ENCODE measurements at regions not wholly inside any gene's neighbourhood (a gene's known extent, or its start where the extent isn't known, plus 50 kb on each side); places are given as distances from the start of the nearest gene placed in this dataset.

- Histone ChIP-seq H3K4me1 (ENCODE audit: control insufficient read depth, extremely low read depth, insufficient read depth, low read length) (no peaks in the 10 kb centered on the region), H3K27ac (ENCODE audit: control insufficient read depth, insufficient read depth, low read length) (no peak overlapping the region), H4K20me1 (ENCODE audit: control insufficient read depth, extremely low read depth, insufficient read depth, low read length) (no peaks in the 10 kb centered on the region), H3K79me2 (ENCODE audit: control insufficient read depth, insufficient read depth, low read length) (no peaks in the 10 kb centered on the region), H3K9me3 (ENCODE audit: control insufficient read depth, low read depth, low read length) (no peaks in the 10 kb centered on the region), H3K9me1 (ENCODE audit: control insufficient read depth, extremely low read depth, insufficient read depth, low read length) (no peaks in the 10 kb centered on the region), H3K9ac (ENCODE audit: control insufficient read depth, extremely low read depth, insufficient read depth, low read length) (no peak overlapping the region), H3K27me3 (ENCODE audit: control insufficient read depth, extremely low read depth, insufficient read depth, low read length) (no peaks in the 10 kb centered on the region), H3K36me3 (ENCODE audit: control insufficient read depth in 2 of 2, extremely low read depth in 1 of 2, insufficient read depth in 2 of 2, low read length in 2 of 2) (no peaks in the 10 kb centered on the region), H2AFZ (ENCODE audit: control insufficient read depth, low read length) (no peak overlapping the region), H3K4me2 (ENCODE audit: control insufficient read depth, extremely low read depth, insufficient read depth, low read depth, low read length) (no peak overlapping the region), H3K4me3 (ENCODE audit: control insufficient read depth in 2 of 3, extremely low read depth in 1 of 3, insufficient read depth in 2 of 3, low read depth in 1 of 3, low read length in 3 of 3) (no peak overlapping the region)
- TF ChIP-seq CTCF (optimal IDR thresholded peaks at IDR 0.05 in 1 of 3, IDR thresholded peaks at IDR 0.05 in 1 of 3, conservative IDR thresholded peaks at IDR 0.05 in 1 of 3; ENCODE audit: extremely low read depth in 1 of 3, insufficient read depth in 2 of 3, low read length in 3 of 3), result no peak
- no peak for TF ChIP-seq EZH2 (IDR thresholded peaks at IDR 0.05; ENCODE audit: low read length)
- FAIRE-seq (no peak), DNase-seq (ENCODE audit: low read depth, low spot score) (no peak)
- dilution Hi-C loops (cut with MboI; ENCODE audit: extremely low pct_ligation_motif_present, low sequenced_read_pairs), result no loop called here
Measured at GRCh38 chr4:110801591-110801990, 178.7 kb upstream of the PITX2 start.

GRCh38 chr4:110808351-110808878, 185.5 kb upstream of the PITX2 start:
- Histone ChIP-seq H3K27ac (ENCODE audit: control insufficient read depth, insufficient read depth, low read length) (no peak overlapping the region), H3K4me1 (ENCODE audit: control insufficient read depth, extremely low read depth, insufficient read depth, low read length) (no peaks in the 10 kb centered on the region), H3K9ac (ENCODE audit: control insufficient read depth, extremely low read depth, insufficient read depth, low read length) (no peak overlapping the region), H3K9me3 (ENCODE audit: control insufficient read depth, low read depth, low read length) (no peaks in the 10 kb centered on the region), H3K9me1 (ENCODE audit: control insufficient read depth, extremely low read depth, insufficient read depth, low read length) (no peaks in the 10 kb centered on the region), H3K4me2 (ENCODE audit: control insufficient read depth, extremely low read depth, insufficient read depth, low read depth, low read length) (no peak overlapping the region), H3K79me2 (ENCODE audit: control insufficient read depth, insufficient read depth, low read length) (no peaks in the 10 kb centered on the region), H3K4me3 (ENCODE audit: control insufficient read depth in 2 of 3, extremely low read depth in 1 of 3, insufficient read depth in 2 of 3, low read depth in 1 of 3, low read length in 3 of 3) (no peak overlapping the region), H3K27me3 (ENCODE audit: control insufficient read depth, extremely low read depth, insufficient read depth, low read length) (no peaks in the 10 kb centered on the region), H4K20me1 (ENCODE audit: control insufficient read depth, extremely low read depth, insufficient read depth, low read length) (no peaks in the 10 kb centered on the region), H2AFZ (ENCODE audit: control insufficient read depth, low read length) (no peak overlapping the region), H3K36me3 (ENCODE audit: control insufficient read depth in 2 of 2, extremely low read depth in 1 of 2, insufficient read depth in 2 of 2, low read length in 2 of 2) (no peaks in the 10 kb centered on the region)
- no peak for FAIRE-seq
- TF ChIP-seq EZH2 (IDR thresholded peaks at IDR 0.05; ENCODE audit: low read length), result no peak
- TF ChIP-seq CTCF (optimal IDR thresholded peaks at IDR 0.05 in 1 of 3, IDR thresholded peaks at IDR 0.05 in 1 of 3, conservative IDR thresholded peaks at IDR 0.05 in 1 of 3; ENCODE audit: extremely low read depth in 1 of 3, insufficient read depth in 2 of 3, low read length in 3 of 3), result no peak
- dilution Hi-C loops (cut with MboI; ENCODE audit: extremely low pct_ligation_motif_present, low sequenced_read_pairs), result no loop called here
- no peak for DNase-seq (ENCODE audit: low read depth, low spot score)

All from keratinocyte (primary cell).